MV-4-11 (cell line): ENCODE measurements at regions not wholly inside any gene's neighbourhood (a gene's known extent, or its start where the extent isn't known, plus 50 kb on each side); places are given as distances from the start of the nearest gene placed in this dataset.

ENCODE experiments used
- DNase-seq: peaks from one replicate; lab custom pipeline; 2025; lab: John Stamatoyannopoulos, UW

- DNase-seq, result no peak
These were observed 380.6 kb upstream of the MAP3K7 start for GRCh38 chr6:90967471-90967870.

- no peak for DNase-seq
These were observed 373.5 kb upstream of the MAP3K7 start for GRCh38 chr6:90960324-90960723.

GRCh38 chr6:90955246-90955645, 368.4 kb upstream of the MAP3K7 start:
- DNase-seq, result no peak

GRCh38 chr6:90953405-90954161, 366.7 kb upstream of the MAP3K7 start:
- DNase-seq, result no peak

- DNase-seq, result no peak
These were observed 365.3 kb upstream of the MAP3K7 start for GRCh38 chr6:90952176-90952575.

GRCh38 chr6:90948540-90948939, 361.7 kb upstream of the MAP3K7 start:
- DNase-seq, result no peak

GRCh38 chr6:90947184-90948064, 360.6 kb upstream of the MAP3K7 start:
- no peak for DNase-seq

- DNase-seq, result no peak
These were observed 355.0 kb upstream of the MAP3K7 start for GRCh38 chr6:90941885-90942284.

GRCh38 chr6:90940812-90941481, 354.1 kb upstream of the MAP3K7 start:
- DNase-seq, result peak; percentile 62

- DNase-seq, result no peak
These were observed 353.0 kb upstream of the MAP3K7 start for GRCh38 chr6:90939906-90940305.

GRCh38 chr6:90938122-90938521, 351.2 kb upstream of the MAP3K7 start:
- DNase-seq, result no peak

- no peak for DNase-seq
These were observed 349.4 kb upstream of the MAP3K7 start for GRCh38 chr6:90936286-90936685.

- peak; percentile 56 for DNase-seq
These were observed 348.1 kb upstream of the MAP3K7 start for GRCh38 chr6:90934966-90935365.

GRCh38 chr6:90934081-90934480, 347.2 kb upstream of the MAP3K7 start:
- no peak for DNase-seq

GRCh38 chr6:90932351-90932750, 345.5 kb upstream of the MAP3K7 start:
- DNase-seq, result no peak

GRCh38 chr6:90928051-90928450, 341.2 kb upstream of the MAP3K7 start:
- DNase-seq, result no peak

- no peak for DNase-seq
These were observed 338.9 kb upstream of the MAP3K7 start for GRCh38 chr6:90925726-90926125.

GRCh38 chr6:90922325-90922724, 335.5 kb upstream of the MAP3K7 start:
- no peak for DNase-seq

GRCh38 chr6:90918361-90918760, 331.5 kb upstream of the MAP3K7 start:
- peak; percentile 76 for DNase-seq

- DNase-seq, result no peak
These were observed 330.5 kb upstream of the MAP3K7 start for GRCh38 chr6:90917376-90917775.

GRCh38 chr6:90916968-90917367, 330.1 kb upstream of the MAP3K7 start:
- no peak for DNase-seq

- no peak for DNase-seq
These were observed 328.5 kb upstream of the MAP3K7 start for GRCh38 chr6:90915224-90915915.
